Gastroesophageal sphincter (tissue), 3 donors: ENCODE measurements at regions not wholly inside any gene's neighbourhood (a gene's known extent, or its start where the extent isn't known, plus 50 kb on each side); places are given as distances from the start of the nearest gene placed in this dataset.

Experiments used
- EP300 ChIP-seq: sonication (generic); formaldehyde crosslinking; IDR thresholded peaks from one replicate; pipeline ENCODE4 v1.6.1; 2017; ENCODE audit warnings: antibody characterized with exemption, mild to moderate bottlenecking
- POLR2AphosphoS5 ChIP-seq: sonication (generic); formaldehyde crosslinking; IDR thresholded peaks from one replicate; pipeline ENCODE4 v1.6.1; 2017; ENCODE audit warnings: antibody characterized with exemption
- TF ChIP-seq, protein P1 (sequence below), 4 experiments: fragments of 200-600 bp in 2 of 4; fragments of 450-650 bp in 2 of 4; sonication (generic) in 1 of 4; IDR thresholded peaks; one replicate each; pipeline ENCODE4 v1.5.1; 2017 to 2019; ENCODE audit warnings: antibody characterized with exemption in 4 of 4, mild to moderate bottlenecking in 2 of 4, moderate library complexity in 2 of 4

- TF ChIP-seq, protein P1, sequence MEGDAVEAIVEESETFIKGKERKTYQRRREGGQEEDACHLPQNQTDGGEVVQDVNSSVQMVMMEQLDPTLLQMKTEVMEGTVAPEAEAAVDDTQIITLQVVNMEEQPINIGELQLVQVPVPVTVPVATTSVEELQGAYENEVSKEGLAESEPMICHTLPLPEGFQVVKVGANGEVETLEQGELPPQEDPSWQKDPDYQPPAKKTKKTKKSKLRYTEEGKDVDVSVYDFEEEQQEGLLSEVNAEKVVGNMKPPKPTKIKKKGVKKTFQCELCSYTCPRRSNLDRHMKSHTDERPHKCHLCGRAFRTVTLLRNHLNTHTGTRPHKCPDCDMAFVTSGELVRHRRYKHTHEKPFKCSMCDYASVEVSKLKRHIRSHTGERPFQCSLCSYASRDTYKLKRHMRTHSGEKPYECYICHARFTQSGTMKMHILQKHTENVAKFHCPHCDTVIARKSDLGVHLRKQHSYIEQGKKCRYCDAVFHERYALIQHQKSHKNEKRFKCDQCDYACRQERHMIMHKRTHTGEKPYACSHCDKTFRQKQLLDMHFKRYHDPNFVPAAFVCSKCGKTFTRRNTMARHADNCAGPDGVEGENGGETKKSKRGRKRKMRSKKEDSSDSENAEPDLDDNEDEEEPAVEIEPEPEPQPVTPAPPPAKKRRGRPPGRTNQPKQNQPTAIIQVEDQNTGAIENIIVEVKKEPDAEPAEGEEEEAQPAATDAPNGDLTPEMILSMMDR (IDR thresholded peaks at IDR 0.05) = no peak
- TF ChIP-seq EP300 (no peak), POLR2AphosphoS5 (no peak)
Observed at GRCh38 chr11:36840378-36840777, 242.3 kb upstream of the RAG2 start.
